ENCODE measurements at regions not wholly inside any gene's neighbourhood (a gene's known extent, or its start where the extent isn't known, plus 50 kb on each side); places are given as distances from the start of the nearest gene placed in this dataset.

DNA sequence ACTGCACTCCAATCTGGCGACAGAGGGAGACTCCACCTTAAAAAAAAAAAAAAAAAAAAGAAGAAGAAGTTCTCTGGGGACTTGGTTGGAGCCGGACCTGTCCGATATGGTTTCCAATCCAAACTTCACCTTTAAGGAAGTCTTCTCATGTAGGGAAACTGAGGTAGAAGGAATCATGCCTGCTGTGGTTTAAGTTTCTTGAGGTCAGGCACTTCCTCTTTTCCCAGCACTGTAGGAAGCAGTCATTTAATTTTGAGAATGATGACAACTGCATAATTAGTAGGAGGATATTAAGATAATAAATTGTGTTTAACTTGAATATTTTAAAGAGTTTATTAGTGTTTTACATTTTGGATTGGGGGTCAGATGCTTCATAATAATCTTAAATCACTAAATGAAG, 62.9 kb downstream of the KCNE4 start:
- no peak for TF ChIP-seq CTCF (conservative IDR thresholded peaks at IDR 0.05)
- TF ChIP-seq ZFX (IDR thresholded peaks at IDR 0.05) = no peak

Data from C4-2B (cell line).